Cardiac muscle cell (in vitro differentiated cells and primary cell): ENCODE measurements at regions not wholly inside any gene's neighbourhood (a gene's known extent, or its start where the extent isn't known, plus 50 kb on each side); places are given as distances from the start of the nearest gene placed in this dataset.

ENCODE experiments used
- DNase-seq, 2 donors: peaks; one replicate each; pipeline versions ENCODE4 v3.0.0 to v3.0.0-alpha.2; 2010 to 2017; ENCODE audit warnings: low read depth in 1 of 2, low spot score in 1 of 2
- H3K27ac ChIP-seq: fragments of 200-600 bp; sonication (generic); 2 replicates; pipeline ENCODE4 v1.5.1; 2016
- H3K27me3 ChIP-seq: fragments of 200-600 bp; sonication (generic); 2 replicates; pipeline ENCODE4 v1.6.0; 2016; ENCODE audit warnings: control low read depth
- H3K36me3 ChIP-seq: fragments of 200-600 bp; sonication (generic); 2 replicates; pipeline ENCODE4 v1.5.1; 2016; ENCODE audit warnings: control low read depth
- H3K4me1 ChIP-seq: fragments of 200-600 bp; sonication (generic); 2 replicates; pipeline ENCODE4 v1.8.1; 2017; ENCODE audit warnings: low read depth, mild to moderate bottlenecking, mixed run types
- H3K4me3 ChIP-seq: fragments of 200-600 bp; sonication (generic); 2 replicates; pipeline ENCODE4 v1.5.1; 2016; ENCODE audit warnings: mild to moderate bottlenecking
- H3K9me3 ChIP-seq: fragments of 200-600 bp; sonication (generic); 2 replicates; pipeline ENCODE4 v1.5.1; 2017; ENCODE audit warnings: low read depth, mild to moderate bottlenecking, control low read depth
- CTCF ChIP-seq: IDR thresholded peaks from 2 replicates; pipeline ENCODE4 v1.5.1; 2012; ENCODE audit warnings: low read depth, mild to moderate bottlenecking, low read length

GRCh38 chr6:4608361-4609115 lies 167.7 kb upstream of the CDYL start:
- Histone ChIP-seq H3K4me3 (no peak overlapping the region), H3K9me3 (no peaks in the 10 kb centered on the region), H3K36me3 (no peaks in the 10 kb centered on the region), H3K4me1 (peaks cover 6% of the 10 kb centered on the region), H3K27ac (no peak overlapping the region), H3K27me3 (no peaks in the 10 kb centered on the region)
- DNase-seq: no peak
- no peak for TF ChIP-seq CTCF

GRCh38 chr6:4607793-4608192 lies 168.4 kb upstream of the CDYL start:
- no peak for TF ChIP-seq CTCF
- H3K4me3 ChIP-seq: no peak overlapping the region
- peaks cover 6% of the 10 kb centered on the region for H3K4me1 ChIP-seq
- no peaks in the 10 kb centered on the region for H3K36me3 ChIP-seq
- H3K27ac ChIP-seq: no peak overlapping the region
- no peaks in the 10 kb centered on the region for H3K9me3 ChIP-seq
- no peaks in the 10 kb centered on the region for H3K27me3 ChIP-seq
- peak in 1 of 2 donors; percentile 15 for DNase-seq

- Histone ChIP-seq H3K36me3 (no peaks in the 10 kb centered on the region), H3K27ac (no peak overlapping the region), H3K27me3 (no peaks in the 10 kb centered on the region), H3K4me1 (peaks cover 6% of the 10 kb centered on the region), H3K4me3 (no peak overlapping the region), H3K9me3 (no peaks in the 10 kb centered on the region)
- TF ChIP-seq CTCF: no peak
- DNase-seq: peak in 1 of 2 donors; percentile 63
Observed at GRCh38 chr6:4606821-4607704, 169.1 kb upstream of the CDYL start.

- peaks cover 6% of the 10 kb centered on the region for H3K4me1 ChIP-seq
- no peaks in the 10 kb centered on the region for H3K27me3 ChIP-seq
- no peaks in the 10 kb centered on the region for H3K36me3 ChIP-seq
- TF ChIP-seq CTCF: no peak
- no peak overlapping the region for H3K27ac ChIP-seq
- H3K4me3 ChIP-seq: no peak overlapping the region
- no peak for DNase-seq
- no peaks in the 10 kb centered on the region for H3K9me3 ChIP-seq
Observed at GRCh38 chr6:4606016-4606415, 170.2 kb upstream of the CDYL start.

- H3K4me3 ChIP-seq: no peak overlapping the region
- H3K27ac ChIP-seq: no peak overlapping the region
- no peaks in the 10 kb centered on the region for H3K36me3 ChIP-seq
- no peak for TF ChIP-seq CTCF
- H3K9me3 ChIP-seq: no peaks in the 10 kb centered on the region
- no peaks in the 10 kb centered on the region for H3K27me3 ChIP-seq
- H3K4me1 ChIP-seq: peaks cover 6% of the 10 kb centered on the region
- no peak for DNase-seq
Observed at GRCh38 chr6:4603856-4604369, 172.3 kb upstream of the CDYL start.
